ENCODE measurements at regions not wholly inside any gene's neighbourhood (a gene's known extent, or its start where the extent isn't known, plus 50 kb on each side); places are given as distances from the start of the nearest gene placed in this dataset.
A peak's percentile ranks its signal among the peaks of the same experiment; 100 is the strongest.

DNA sequence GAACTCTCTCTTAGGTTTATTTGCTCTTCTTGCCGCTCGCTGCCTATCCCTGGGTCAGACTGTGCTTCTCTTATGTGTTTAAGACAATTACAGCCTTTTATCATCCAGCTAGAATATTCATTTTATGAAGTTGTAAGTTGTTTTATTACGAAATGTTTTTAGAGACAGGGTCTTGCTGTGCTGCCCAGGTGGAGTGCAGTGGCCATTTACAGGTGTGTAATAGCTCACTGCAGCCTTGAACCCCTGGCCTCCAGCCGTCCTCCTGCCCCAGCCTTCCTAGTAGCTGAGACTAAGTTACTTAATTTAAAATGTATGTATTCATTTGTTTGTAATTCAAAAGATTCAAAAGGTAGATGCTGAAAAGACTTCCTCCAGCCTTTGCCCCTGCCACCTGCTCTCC is 99.0 kb upstream of the KIF26B start:
- H3K27me3 ChIP-seq (ENCODE audit: control insufficient read depth, insufficient read depth, low read length): no peaks in the 10 kb centered on the region
- no peak overlapping the region for H3K4me3 ChIP-seq (ENCODE audit: insufficient read depth, low read depth, low read length)
- no peak for DNase-seq
- H3K36me3 ChIP-seq (replicated peaks; ENCODE audit: control insufficient read depth, insufficient read depth, low read length): no peaks in the 10 kb centered on the region

GRCh38 chr1:245054507-245055270 is 100.1 kb upstream of the KIF26B start:
- H3K36me3 ChIP-seq (replicated peaks; ENCODE audit: control insufficient read depth, insufficient read depth, low read length): no peaks in the 10 kb centered on the region
- DNase-seq: no peak
- H3K27me3 ChIP-seq (ENCODE audit: control insufficient read depth, insufficient read depth, low read length): no peaks in the 10 kb centered on the region
- H3K4me3 ChIP-seq (ENCODE audit: insufficient read depth, low read depth, low read length): no peak overlapping the region

DNA sequence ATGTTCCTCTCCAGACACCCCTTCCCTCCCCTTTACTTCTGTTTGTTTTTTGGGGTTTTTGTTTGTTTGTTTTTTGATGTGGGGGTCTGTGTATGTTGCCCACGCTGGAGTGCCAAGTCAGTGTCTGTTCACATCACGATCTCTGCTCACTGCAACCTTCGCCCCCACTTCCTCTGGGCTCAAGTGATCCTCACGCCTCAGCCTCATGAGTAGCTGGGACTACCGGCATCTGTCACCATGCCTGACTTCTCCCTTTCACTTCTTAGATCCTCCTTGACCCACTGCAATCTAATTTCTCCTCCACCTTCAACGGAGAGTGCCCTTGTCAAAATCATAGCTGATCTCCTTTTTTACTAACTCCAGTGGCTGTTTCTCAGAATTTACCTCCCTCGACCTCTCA is 100.7 kb upstream of the KIF26B start:
- no peak overlapping the region for H3K4me3 ChIP-seq (ENCODE audit: insufficient read depth, low read depth, low read length)
- no peaks in the 10 kb centered on the region for H3K27me3 ChIP-seq (ENCODE audit: control insufficient read depth, insufficient read depth, low read length)
- no peaks in the 10 kb centered on the region for H3K36me3 ChIP-seq (replicated peaks; ENCODE audit: control insufficient read depth, insufficient read depth, low read length)
- no peak for DNase-seq

DNA sequence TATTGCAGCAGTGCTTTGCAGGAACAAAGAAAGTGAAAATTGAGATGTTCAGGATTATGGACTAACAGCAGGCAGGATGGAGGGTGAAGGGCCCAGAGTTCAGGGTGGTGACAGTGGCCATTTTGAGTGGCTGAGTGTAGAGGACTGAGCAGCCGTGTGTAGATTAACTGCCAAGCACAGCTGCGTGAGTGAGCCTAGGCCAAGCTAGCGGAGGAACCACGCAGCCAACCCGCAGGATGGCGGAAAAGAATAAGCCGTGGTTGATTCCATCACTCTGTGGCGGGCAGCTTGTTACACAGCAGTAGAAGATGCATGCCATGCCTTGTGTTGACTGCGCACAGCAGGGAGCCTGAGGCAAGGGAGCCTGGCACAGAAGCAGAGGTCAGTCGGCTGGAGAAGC is 102.5 kb upstream of the KIF26B start:
- H3K27me3 ChIP-seq (ENCODE audit: control insufficient read depth, insufficient read depth, low read length): no peaks in the 10 kb centered on the region
- no peaks in the 10 kb centered on the region for H3K36me3 ChIP-seq (replicated peaks; ENCODE audit: control insufficient read depth, insufficient read depth, low read length)
- no peak overlapping the region for H3K4me3 ChIP-seq (ENCODE audit: insufficient read depth, low read depth, low read length)
- no peak for DNase-seq

GRCh38 chr1:245051349-245052221 is 103.2 kb upstream of the KIF26B start:
- Histone ChIP-seq H3K36me3 (replicated peaks; ENCODE audit: control insufficient read depth, insufficient read depth, low read length) (no peaks in the 10 kb centered on the region), H3K27me3 (ENCODE audit: control insufficient read depth, insufficient read depth, low read length) (no peaks in the 10 kb centered on the region), H3K4me3 (ENCODE audit: insufficient read depth, low read depth, low read length) (no peak overlapping the region)
- peak; percentile 39 for DNase-seq

GRCh38 chr1:245046769-245047168 is 108.0 kb upstream of the KIF26B start:
- Histone ChIP-seq H3K36me3 (replicated peaks; ENCODE audit: control insufficient read depth, insufficient read depth, low read length) (no peaks in the 10 kb centered on the region), H3K4me3 (ENCODE audit: insufficient read depth, low read depth, low read length) (no peak overlapping the region), H3K27me3 (ENCODE audit: control insufficient read depth, insufficient read depth, low read length) (no peaks in the 10 kb centered on the region)
- peak; percentile 17 for DNase-seq

DNA sequence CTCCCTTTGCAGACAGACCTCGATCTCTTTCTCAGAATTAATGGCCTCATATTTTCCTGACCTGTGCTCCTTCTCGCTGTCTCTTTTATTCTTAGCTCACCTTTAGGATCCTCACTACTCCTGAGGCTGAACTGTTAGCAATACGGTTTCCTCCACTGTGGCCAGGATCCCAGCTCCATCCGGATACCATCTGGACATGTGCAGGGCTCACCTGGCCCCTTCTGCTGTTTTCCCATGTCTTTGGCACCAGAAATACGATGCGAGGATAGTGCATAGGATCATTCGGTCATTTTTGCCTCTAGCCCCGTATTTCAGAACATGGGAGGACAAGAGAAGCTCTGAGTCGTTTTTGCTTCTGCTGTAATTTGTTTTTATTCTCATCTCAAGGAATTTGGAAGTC is 108.5 kb upstream of the KIF26B start:
- Histone ChIP-seq H3K36me3 (replicated peaks; ENCODE audit: control insufficient read depth, insufficient read depth, low read length) (no peaks in the 10 kb centered on the region), H3K4me3 (ENCODE audit: insufficient read depth, low read depth, low read length) (no peak overlapping the region), H3K27me3 (ENCODE audit: control insufficient read depth, insufficient read depth, low read length) (no peaks in the 10 kb centered on the region)
- no peak for DNase-seq

DNA sequence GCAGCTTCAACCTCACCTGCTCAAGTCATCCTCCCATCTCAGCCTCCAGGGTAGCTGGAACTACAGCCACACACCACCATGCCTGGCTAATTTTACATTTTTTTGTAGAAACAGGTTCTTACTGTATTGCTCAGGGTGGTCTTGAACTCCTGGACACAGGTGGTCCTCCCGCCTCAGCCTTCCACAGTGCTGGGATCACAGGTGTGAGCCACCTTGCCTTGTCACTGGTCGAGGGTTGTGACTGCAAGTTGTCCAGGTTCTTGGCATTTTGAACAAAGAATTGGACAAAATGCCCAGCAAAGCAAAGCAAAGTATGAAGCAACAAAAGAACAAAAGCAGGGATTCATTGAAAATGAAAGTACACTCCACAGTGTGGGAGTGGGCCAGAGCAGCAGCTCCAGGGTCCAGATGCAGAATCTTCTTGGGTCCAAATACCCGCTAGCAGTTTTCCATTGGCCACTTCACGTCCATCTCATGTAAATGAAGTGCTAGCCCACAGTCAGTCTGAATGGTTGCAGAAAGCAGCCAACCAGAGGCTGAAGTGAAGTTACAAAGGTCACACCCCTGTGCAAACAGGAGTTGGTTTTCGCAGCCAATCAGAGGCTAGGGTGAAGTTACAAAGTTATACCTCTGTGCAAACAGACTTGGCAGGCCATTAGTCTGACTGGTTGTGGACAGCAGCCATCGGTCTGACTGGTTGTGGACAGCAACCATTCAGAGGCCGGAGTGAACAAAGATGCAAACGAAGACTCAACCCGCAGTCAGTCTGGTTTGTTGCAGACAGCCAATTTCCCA is 109.5 kb upstream of the KIF26B start:
- no peak for DNase-seq
- no peaks in the 10 kb centered on the region for H3K27me3 ChIP-seq (ENCODE audit: control insufficient read depth, insufficient read depth, low read length)
- H3K4me3 ChIP-seq (ENCODE audit: insufficient read depth, low read depth, low read length): no peak overlapping the region
- H3K36me3 ChIP-seq (replicated peaks; ENCODE audit: control insufficient read depth, insufficient read depth, low read length): no peaks in the 10 kb centered on the region

GRCh38 chr1:245043611-245043940 is 111.2 kb upstream of the KIF26B start:
- no peak overlapping the region for H3K4me3 ChIP-seq (ENCODE audit: insufficient read depth, low read depth, low read length)
- no peaks in the 10 kb centered on the region for H3K27me3 ChIP-seq (ENCODE audit: control insufficient read depth, insufficient read depth, low read length)
- no peak for DNase-seq
- H3K36me3 ChIP-seq (replicated peaks; ENCODE audit: control insufficient read depth, insufficient read depth, low read length): no peaks in the 10 kb centered on the region

DNA sequence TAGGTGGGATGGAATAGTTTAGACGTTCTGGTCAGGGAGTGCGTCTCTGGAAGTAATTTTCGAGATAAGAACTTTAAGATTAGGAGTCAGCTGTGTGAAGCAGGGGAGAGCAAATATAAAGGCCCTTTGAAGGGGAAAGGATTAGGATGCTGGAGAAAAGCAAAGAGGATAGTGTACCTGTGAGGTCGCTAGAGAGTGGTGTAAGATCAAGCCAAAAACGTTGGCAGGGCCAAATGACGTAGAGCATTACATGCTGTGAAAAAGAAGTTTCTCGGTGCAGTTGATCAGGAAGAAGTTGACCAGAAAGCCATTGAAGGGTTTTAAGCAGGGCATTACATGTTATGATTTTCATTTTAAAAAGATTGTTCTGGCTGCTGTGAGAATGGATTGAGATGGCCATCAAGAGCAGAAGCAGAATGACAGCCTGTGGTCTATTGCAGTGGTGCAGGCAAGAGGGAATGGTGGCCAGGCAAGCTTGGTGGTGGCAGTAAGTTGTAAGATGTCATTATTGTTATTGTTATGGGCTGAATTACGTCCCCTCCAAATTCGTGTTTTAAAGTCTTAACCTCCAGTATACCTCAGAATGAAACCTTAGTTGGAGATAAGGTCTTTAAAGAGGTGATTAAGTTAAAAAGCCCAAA is 113.6 kb upstream of the KIF26B start:
- H3K4me3 ChIP-seq (ENCODE audit: insufficient read depth, low read depth, low read length): no peak overlapping the region
- H3K27me3 ChIP-seq (ENCODE audit: control insufficient read depth, insufficient read depth, low read length): no peaks in the 10 kb centered on the region
- H3K36me3 ChIP-seq (replicated peaks; ENCODE audit: control insufficient read depth, insufficient read depth, low read length): no peaks in the 10 kb centered on the region
- no peak for DNase-seq

DNA sequence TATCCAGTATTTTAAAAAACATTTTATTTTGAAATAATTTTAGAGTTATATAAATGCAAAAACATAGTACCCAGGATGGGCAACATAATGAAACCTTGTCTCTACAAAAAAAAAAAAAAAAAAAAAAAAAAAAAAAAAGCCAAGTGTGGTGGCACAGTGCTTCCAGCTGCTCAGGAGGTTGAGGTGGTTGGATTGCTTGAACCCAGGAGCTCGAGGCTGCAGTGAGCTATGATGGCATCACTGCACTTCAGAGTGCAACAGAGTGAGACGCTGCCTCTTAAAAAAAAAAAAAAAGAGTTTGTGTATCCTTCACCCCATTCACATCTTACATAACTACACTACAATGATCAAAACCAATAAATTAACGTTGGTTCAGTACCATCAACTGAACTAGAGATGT is 115.6 kb upstream of the KIF26B start:
- no peak for DNase-seq
- Histone ChIP-seq H3K27me3 (ENCODE audit: control insufficient read depth, insufficient read depth, low read length) (no peaks in the 10 kb centered on the region), H3K4me3 (ENCODE audit: insufficient read depth, low read depth, low read length) (no peak overlapping the region), H3K36me3 (replicated peaks; ENCODE audit: control insufficient read depth, insufficient read depth, low read length) (no peaks in the 10 kb centered on the region)

- no peak overlapping the region for H3K4me3 ChIP-seq (ENCODE audit: insufficient read depth, low read depth, low read length)
- DNase-seq: no peak
- H3K27me3 ChIP-seq (ENCODE audit: control insufficient read depth, insufficient read depth, low read length): no peaks in the 10 kb centered on the region
- H3K36me3 ChIP-seq (replicated peaks; ENCODE audit: control insufficient read depth, insufficient read depth, low read length): no peaks in the 10 kb centered on the region
Observed at GRCh38 chr1:245036102-245036501, 118.7 kb upstream of the KIF26B start.

- H3K36me3 ChIP-seq (replicated peaks; ENCODE audit: control insufficient read depth, insufficient read depth, low read length): no peaks in the 10 kb centered on the region
- DNase-seq: no peak
- no peaks in the 10 kb centered on the region for H3K27me3 ChIP-seq (ENCODE audit: control insufficient read depth, insufficient read depth, low read length)
- H3K4me3 ChIP-seq (ENCODE audit: insufficient read depth, low read depth, low read length): no peak overlapping the region
Observed at GRCh38 chr1:245031041-245031440, 123.7 kb upstream of the KIF26B start.

DNA sequence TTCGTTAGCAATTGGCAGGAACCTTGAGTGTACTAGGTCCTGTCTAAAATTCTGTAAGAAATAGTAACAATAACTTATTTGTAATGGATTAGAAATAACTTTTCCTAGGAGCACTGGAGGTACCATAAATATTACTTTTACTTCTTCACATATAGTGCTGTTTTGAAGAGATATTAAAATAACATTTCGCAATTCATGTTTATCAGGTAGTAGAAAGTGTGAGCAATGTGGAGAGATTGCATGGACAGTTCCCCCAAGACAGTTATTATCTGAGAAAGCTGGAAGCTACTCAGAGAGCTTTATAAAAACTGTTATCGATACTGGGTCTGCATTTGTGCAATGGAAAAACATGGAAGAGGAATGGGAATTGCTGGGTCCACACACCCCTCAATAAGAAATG is 128.5 kb upstream of the KIF26B start:
- no peak overlapping the region for H3K4me3 ChIP-seq (ENCODE audit: insufficient read depth, low read depth, low read length)
- DNase-seq: no peak

More for the DNA sequence above, 128.5 kb upstream of the KIF26B start:
- H3K27me3 ChIP-seq (ENCODE audit: control insufficient read depth, insufficient read depth, low read length): no peaks in the 10 kb centered on the region
- no peaks in the 10 kb centered on the region for H3K36me3 ChIP-seq (replicated peaks; ENCODE audit: control insufficient read depth, insufficient read depth, low read length)

Measured in H7 (cell line).